HAP-1 (cell line): ENCODE measurements at regions not wholly inside any gene's neighbourhood (a gene's known extent, or its start where the extent isn't known, plus 50 kb on each side); places are given as distances from the start of the nearest gene placed in this dataset.

Source experiments
- DNase-seq, 2 experiments: peaks; one replicate each; pipeline ENCODE4 v3.0.0-alpha.2; 2016 to 2020; ENCODE audit warnings: low spot score in 2 of 2
- H3K27me3 ChIP-seq: fragments of 250-450 bp; sonication (Bioruptor Pico); 2 replicates; pipeline ENCODE4 v1.5.1; 2020; ENCODE audit warnings: low read depth, mild to moderate bottlenecking, moderate library complexity
- H3K36me3 ChIP-seq: fragments of 250-450 bp; sonication (Bioruptor Pico); replicated peaks from 2 replicates; pipeline ENCODE4 v1.5.1; 2020; ENCODE audit warnings: mild to moderate bottlenecking
- H3K4me1 ChIP-seq: fragments of 250-450 bp; sonication (Bioruptor Pico); 2 replicates; pipeline ENCODE4 v1.5.1; 2020; ENCODE audit warnings: mild to moderate bottlenecking
- H3K4me3 ChIP-seq: fragments of 250-450 bp; sonication (Bioruptor Pico); 2 replicates; pipeline ENCODE4 v1.5.1; 2020; ENCODE audit warnings: mild to moderate bottlenecking, moderate library complexity
- H3K9me3 ChIP-seq: fragments of 250-450 bp; sonication (Bioruptor Pico); 2 replicates; pipeline ENCODE4 v1.5.1; 2020; ENCODE audit warnings: mild to moderate bottlenecking, moderate library complexity
- in situ Hi-C: fragments of 300-500 bp; cut with MboI; formaldehyde crosslinking; loops from 3 replicates; pipeline ENCODE4 v1.14.3; 2020; ENCODE audit warnings: low sequenced_read_pairs, inconsistent platforms, mixed read lengths

- in situ Hi-C loops = no loop called here
Observed at GRCh38 chr14:81849714-81850113, 316.1 kb upstream of the SEL1L start.

GRCh38 chr14:81855007-81855406 lies 321.4 kb upstream of the SEL1L start:
- Histone ChIP-seq H3K36me3 (no peaks in the 10 kb centered on the region), H3K9me3 (no peaks in the 10 kb centered on the region), H3K4me3 (no peak overlapping the region), H3K27me3 (no peaks in the 10 kb centered on the region), H3K4me1 (no peaks in the 10 kb centered on the region)
- DNase-seq = no peak
- in situ Hi-C loops = no loop called here

More at GRCh38 chr14:81849714-81850113, 316.1 kb upstream of the SEL1L start:
- H3K4me1 ChIP-seq = no peaks in the 10 kb centered on the region
- no peak for DNase-seq
- H3K27me3 ChIP-seq = no peaks in the 10 kb centered on the region
- H3K4me3 ChIP-seq = no peak overlapping the region
- no peaks in the 10 kb centered on the region for H3K9me3 ChIP-seq
- H3K36me3 ChIP-seq = no peaks in the 10 kb centered on the region

- Histone ChIP-seq H3K4me3 (no peak overlapping the region), H3K9me3 (no peaks in the 10 kb centered on the region), H3K27me3 (no peaks in the 10 kb centered on the region), H3K36me3 (no peaks in the 10 kb centered on the region), H3K4me1 (no peaks in the 10 kb centered on the region)
- in situ Hi-C loops = no loop called here
- DNase-seq = no peak
Observed at GRCh38 chr14:81859046-81859445, 325.4 kb upstream of the SEL1L start.

- in situ Hi-C loops = no loop called here
- no peak for DNase-seq
- no peaks in the 10 kb centered on the region for H3K9me3 ChIP-seq
- peaks cover 2% of the 10 kb centered on the region; the same call in 1 of the 2 replicates for H3K4me1 ChIP-seq
- no peak overlapping the region for H3K4me3 ChIP-seq
- no peaks in the 10 kb centered on the region for H3K27me3 ChIP-seq
- H3K36me3 ChIP-seq = no peaks in the 10 kb centered on the region
Observed at GRCh38 chr14:81868172-81868571, 334.5 kb upstream of the SEL1L start.

GRCh38 chr14:81871706-81872105 lies 338.1 kb upstream of the SEL1L start:
- Histone ChIP-seq H3K27me3 (no peaks in the 10 kb centered on the region), H3K9me3 (no peaks in the 10 kb centered on the region), H3K4me3 (no peak overlapping the region), H3K4me1 (peaks cover 2% of the 10 kb centered on the region; the same call in 1 of the 2 replicates), H3K36me3 (no peaks in the 10 kb centered on the region)
- DNase-seq = no peak
- in situ Hi-C loops = no loop called here

- no peak overlapping the region for H3K4me3 ChIP-seq
- H3K36me3 ChIP-seq = no peaks in the 10 kb centered on the region
- H3K9me3 ChIP-seq = no peaks in the 10 kb centered on the region
- DNase-seq = no peak
- in situ Hi-C loops = no loop called here
- no peaks in the 10 kb centered on the region for H3K27me3 ChIP-seq
- no peaks in the 10 kb centered on the region for H3K4me1 ChIP-seq
Observed at GRCh38 chr14:81884382-81884781, 350.7 kb upstream of the SEL1L start.

GRCh38 chr14:81886588-81886987 lies 352.9 kb upstream of the SEL1L start:
- no peaks in the 10 kb centered on the region for H3K36me3 ChIP-seq
- H3K4me3 ChIP-seq = no peak overlapping the region
- no peaks in the 10 kb centered on the region for H3K27me3 ChIP-seq
- no peaks in the 10 kb centered on the region for H3K9me3 ChIP-seq
- no peaks in the 10 kb centered on the region for H3K4me1 ChIP-seq
- in situ Hi-C loops = no loop called here
- DNase-seq = no peak

GRCh38 chr14:81889529-81889928 lies 355.9 kb upstream of the SEL1L start:
- in situ Hi-C loops = no loop called here
- no peaks in the 10 kb centered on the region for H3K9me3 ChIP-seq
- no peak overlapping the region for H3K4me3 ChIP-seq
- no peaks in the 10 kb centered on the region for H3K36me3 ChIP-seq
- DNase-seq = no peak
- H3K4me1 ChIP-seq = no peaks in the 10 kb centered on the region
- no peaks in the 10 kb centered on the region for H3K27me3 ChIP-seq

- Histone ChIP-seq H3K27me3 (no peaks in the 10 kb centered on the region), H3K9me3 (no peaks in the 10 kb centered on the region), H3K4me1 (no peaks in the 10 kb centered on the region), H3K4me3 (no peak overlapping the region), H3K36me3 (no peaks in the 10 kb centered on the region)
- in situ Hi-C loops = no loop called here
- DNase-seq = no peak
Observed at GRCh38 chr14:81890020-81890419, 356.4 kb upstream of the SEL1L start.

GRCh38 chr14:81903477-81903876 lies 369.8 kb upstream of the SEL1L start:
- Histone ChIP-seq H3K4me3 (no peak overlapping the region), H3K4me1 (no peaks in the 10 kb centered on the region), H3K36me3 (no peaks in the 10 kb centered on the region), H3K9me3 (no peaks in the 10 kb centered on the region), H3K27me3 (no peaks in the 10 kb centered on the region)
- no peak for DNase-seq
- in situ Hi-C loops = no loop called here

- Histone ChIP-seq H3K9me3 (no peaks in the 10 kb centered on the region), H3K27me3 (no peaks in the 10 kb centered on the region), H3K36me3 (no peaks in the 10 kb centered on the region), H3K4me1 (no peaks in the 10 kb centered on the region), H3K4me3 (no peak overlapping the region)
- DNase-seq = peak; percentile 10 to 73
- in situ Hi-C loops = no loop called here
Observed at GRCh38 chr14:81927070-81927469, 393.4 kb upstream of the SEL1L start.

GRCh38 chr14:81931828-81932227 lies 398.2 kb upstream of the SEL1L start:
- H3K4me1 ChIP-seq = no peaks in the 10 kb centered on the region
- DNase-seq = no peak
- in situ Hi-C loops = no loop called here

GRCh38 chr14:81936348-81936747 lies 402.7 kb upstream of the SEL1L start:
- in situ Hi-C loops = no loop called here
- Histone ChIP-seq H3K4me1 (peaks cover 5% of the 10 kb centered on the region), H3K27me3 (no peaks in the 10 kb centered on the region), H3K4me3 (no peak overlapping the region), H3K9me3 (no peaks in the 10 kb centered on the region), H3K36me3 (no peaks in the 10 kb centered on the region)
- no peak for DNase-seq

More at GRCh38 chr14:81931828-81932227, 398.2 kb upstream of the SEL1L start:
- Histone ChIP-seq H3K4me3 (no peak overlapping the region), H3K9me3 (no peaks in the 10 kb centered on the region), H3K36me3 (no peaks in the 10 kb centered on the region), H3K27me3 (no peaks in the 10 kb centered on the region)

GRCh38 chr14:81936902-81937301 lies 403.2 kb upstream of the SEL1L start:
- in situ Hi-C loops = no loop called here
- H3K9me3 ChIP-seq = no peaks in the 10 kb centered on the region

GRCh38 chr14:81938341-81938740 lies 404.7 kb upstream of the SEL1L start:
- in situ Hi-C loops = no loop called here
- Histone ChIP-seq H3K9me3 (no peaks in the 10 kb centered on the region), H3K4me3 (no peak overlapping the region), H3K27me3 (no peaks in the 10 kb centered on the region), H3K4me1 (peaks cover 7% of the 10 kb centered on the region), H3K36me3 (no peaks in the 10 kb centered on the region)
- no peak for DNase-seq

More at GRCh38 chr14:81936902-81937301, 403.2 kb upstream of the SEL1L start:
- Histone ChIP-seq H3K36me3 (no peaks in the 10 kb centered on the region), H3K27me3 (no peaks in the 10 kb centered on the region), H3K4me3 (no peak overlapping the region), H3K4me1 (peaks cover 5% of the 10 kb centered on the region)
- no peak for DNase-seq
